Effector CD8-positive, alpha-beta T cell (primary cell): ENCODE measurements at regions not wholly inside any gene's neighbourhood (a gene's known extent, or its start where the extent isn't known, plus 50 kb on each side); places are given as distances from the start of the nearest gene placed in this dataset.

Experiments
- DNase-seq: peaks from one replicate; lab custom pipeline; 2025; lab: John Stamatoyannopoulos, UW

DNA sequence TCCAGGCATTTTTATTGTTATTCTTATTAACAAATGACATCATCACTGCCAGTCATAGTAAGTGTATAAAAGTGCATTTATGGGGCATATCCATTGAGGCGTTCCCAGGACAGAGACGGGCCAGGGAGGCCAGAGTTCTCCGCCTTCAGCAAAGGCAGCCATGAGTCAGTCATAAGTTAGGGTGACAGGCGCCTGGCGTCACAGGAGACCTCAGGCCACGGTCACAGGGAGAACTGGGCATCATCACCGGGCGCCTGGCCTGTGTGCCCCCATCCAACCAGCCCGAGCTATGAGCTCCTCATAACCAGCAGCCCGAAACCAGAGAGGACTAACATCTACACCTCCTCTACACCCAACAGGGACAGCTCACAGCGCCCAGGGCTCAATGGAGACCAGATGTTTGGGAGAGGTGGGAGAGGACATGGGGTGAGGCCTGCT lies 259.2 kb downstream of the DLL1 start:
- DNase-seq, result no peak

DNA sequence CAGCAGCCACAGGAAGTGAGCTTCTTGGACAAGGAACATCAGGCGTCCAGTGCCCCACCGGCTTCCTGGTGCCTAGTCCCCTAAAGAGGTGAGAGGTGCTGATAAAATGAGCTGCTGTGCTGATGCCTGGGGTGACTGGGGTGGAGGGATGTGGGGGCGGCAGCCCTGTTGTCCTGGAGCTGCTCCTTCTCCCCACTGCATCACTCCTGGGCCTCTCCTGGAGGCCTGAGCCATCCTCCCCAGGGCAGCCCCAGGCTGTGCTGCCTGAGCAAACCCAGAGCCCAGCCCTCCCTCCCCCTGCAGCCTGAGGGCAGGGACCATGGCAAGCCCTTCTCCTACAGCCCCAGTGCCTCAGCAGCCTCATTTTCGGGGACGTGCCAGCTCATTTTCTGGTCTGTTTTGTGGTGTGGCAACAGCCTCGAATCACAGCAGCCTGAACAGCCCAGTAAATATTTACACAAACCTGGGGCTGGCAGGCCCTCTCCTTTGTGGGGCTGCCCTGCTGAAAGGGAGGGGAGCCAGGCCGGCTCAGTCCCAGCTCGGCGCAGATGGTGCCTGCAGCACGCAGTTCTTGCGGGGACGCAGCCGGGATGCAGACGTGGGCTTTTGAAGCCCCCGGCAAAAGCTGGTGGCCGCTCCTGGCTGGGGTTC lies 259.9 kb downstream of the DLL1 start:
- no peak for DNase-seq

DNA sequence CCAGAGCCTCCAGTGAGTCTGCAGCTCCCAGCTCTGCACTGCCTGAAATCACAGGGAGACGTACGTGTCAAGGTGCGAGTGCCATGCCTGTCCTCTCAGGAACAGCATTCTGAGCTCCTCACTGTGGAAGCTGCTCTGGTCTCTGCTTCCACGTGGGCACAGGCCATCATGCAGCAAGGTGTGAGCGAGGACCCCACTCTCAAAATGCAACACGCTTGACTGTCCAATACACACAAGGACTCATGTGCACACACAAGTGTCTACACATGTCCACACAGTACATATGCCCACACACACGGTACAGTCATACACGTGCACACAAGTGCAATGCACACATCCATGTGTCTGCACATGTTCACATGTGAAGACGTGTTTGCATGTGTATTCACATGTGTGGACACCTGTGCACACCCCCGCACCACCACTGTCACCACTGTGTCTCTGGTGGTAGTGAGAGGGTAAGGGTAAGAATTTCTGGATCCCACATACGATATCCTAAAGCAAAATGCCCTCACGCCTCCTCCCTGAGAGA lies 260.5 kb downstream of the DLL1 start:
- DNase-seq, result no peak

DNA sequence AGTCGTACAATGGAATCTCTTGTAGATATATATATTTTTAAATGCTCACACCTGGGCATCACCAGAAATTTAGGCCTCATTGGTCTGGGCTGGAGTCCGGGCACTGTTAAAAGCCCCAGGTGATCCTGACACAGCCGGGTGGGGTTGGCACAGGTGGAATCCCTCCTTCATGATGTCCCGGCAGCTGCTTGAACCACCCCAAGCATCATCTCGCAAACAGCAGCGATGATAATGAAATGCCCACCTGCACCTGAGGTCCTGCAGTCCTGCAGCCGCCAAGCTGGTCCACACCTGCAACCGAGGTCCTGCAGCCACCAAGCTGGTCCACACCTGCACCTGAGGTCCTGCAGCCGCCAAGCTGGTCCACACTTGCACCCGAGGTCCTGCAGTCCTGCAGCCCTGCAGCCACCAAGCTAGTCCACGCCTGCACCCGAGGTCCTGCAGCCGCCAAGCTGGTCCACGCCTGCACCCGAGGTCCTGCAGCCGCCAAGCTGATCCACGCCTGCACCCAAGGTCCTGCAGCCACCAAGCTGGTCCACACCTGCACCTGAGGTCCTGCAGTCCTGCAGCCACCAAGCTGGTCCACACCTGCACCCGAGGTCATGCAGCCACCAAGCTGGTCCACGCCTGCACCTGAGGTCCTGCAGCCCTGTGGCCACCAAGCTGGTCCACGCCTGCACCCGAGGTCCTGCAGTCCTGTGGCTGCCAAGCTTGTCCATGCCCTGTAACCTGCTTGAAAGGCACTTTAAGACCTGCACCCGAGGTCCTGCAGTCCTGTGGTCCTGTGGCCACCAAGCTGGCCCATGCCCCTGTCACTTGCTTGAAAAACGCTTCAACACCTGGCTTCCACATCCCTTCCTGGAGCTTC lies 261.2 kb downstream of the DLL1 start:
- no peak for DNase-seq

DNA sequence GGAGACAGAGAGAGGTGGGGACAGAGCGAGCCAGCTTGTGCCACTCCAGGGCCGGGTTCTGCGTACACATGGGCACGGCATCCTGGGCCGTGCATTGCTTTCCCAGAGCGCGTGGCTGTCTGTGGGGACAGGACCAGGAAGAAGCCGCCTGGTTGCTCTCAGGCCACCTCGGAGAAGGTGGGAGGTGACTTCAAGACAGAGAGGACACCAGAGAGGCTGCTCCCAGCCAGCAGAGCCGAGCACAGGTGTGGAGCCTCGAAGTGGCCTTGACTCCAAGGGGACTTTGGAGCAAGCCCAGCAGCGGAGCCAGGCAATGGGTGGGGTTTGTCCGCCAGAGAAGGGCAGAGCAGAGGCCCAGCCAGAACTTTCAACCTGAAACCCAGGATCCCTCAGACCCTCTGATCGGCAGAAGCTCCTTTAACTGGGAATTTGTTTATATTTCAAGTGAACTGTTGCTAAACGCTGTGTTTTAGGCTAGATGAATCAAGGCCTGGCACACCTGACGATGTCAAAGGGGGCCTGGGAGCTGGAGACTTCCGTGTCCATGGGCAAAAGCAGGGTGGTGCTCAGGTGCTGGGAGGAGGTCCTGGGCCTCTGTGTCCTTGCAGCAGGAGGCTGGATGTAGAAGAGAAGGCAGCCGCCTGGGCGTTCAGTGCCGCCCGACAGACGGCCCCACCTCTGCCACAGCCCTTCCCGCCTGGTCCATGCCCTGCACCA lies 262.1 kb downstream of the DLL1 start:
- DNase-seq, result no peak

DNA sequence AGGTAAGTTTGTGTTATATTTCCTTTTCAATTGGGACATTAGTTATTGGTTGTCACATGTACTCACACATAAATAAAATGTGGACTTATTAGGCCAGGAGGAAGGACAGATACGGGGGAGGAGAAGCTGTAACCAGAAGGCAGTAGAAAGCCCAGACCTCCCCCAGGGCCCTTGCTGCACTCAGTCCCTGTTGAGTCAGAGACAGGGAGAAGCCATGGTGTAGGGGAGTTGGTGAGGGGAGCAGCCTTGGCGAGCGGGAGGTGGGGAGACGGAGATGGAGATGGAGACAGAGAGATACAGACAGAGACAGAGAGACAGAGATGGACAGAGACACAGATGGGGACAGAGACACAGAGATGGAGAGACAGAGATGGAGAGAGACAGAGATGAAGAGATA lies 263.2 kb downstream of the DLL1 start:
- no peak for DNase-seq

DNA sequence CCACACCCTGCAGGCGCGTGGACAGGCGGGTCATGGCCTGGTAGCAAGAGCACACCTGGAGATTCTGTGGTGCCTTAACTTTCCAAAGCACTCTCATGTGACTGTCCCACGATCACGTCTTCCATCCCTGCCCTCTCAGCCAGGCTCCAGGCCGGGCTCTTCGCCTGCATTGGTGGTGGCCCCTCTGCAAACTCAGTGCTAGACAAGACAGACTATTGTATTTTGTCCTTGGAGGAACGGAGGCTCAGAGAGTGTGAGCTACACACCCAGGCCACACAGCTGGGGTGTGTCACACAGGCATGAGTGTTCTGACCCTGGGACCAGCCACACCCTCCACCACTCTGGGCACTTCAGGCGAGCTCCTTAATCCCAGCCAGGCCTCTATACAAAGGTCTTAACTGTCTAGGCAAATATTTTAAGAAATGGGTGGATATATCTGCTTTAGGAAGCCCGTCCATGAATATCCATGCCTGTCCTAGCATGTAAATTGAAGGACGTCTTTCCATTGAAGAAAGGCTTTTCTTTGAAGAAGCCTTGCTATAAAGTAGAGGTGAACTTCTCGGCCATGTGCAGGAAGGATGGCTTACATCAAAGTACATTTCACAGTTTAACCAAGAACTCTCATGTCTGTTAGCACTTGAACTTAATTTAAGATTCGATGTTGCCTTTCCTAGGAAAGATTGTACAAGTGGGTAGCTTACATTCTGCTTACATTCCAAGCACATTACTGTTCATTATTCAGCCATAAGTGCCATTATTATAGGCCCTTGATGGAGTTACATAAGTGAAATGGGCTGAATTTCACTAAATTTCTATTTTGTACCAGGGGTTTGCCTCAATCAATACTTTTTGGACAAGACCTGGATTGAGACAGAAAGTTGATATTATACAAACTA lies 263.9 kb downstream of the DLL1 start:
- no peak for DNase-seq

DNA sequence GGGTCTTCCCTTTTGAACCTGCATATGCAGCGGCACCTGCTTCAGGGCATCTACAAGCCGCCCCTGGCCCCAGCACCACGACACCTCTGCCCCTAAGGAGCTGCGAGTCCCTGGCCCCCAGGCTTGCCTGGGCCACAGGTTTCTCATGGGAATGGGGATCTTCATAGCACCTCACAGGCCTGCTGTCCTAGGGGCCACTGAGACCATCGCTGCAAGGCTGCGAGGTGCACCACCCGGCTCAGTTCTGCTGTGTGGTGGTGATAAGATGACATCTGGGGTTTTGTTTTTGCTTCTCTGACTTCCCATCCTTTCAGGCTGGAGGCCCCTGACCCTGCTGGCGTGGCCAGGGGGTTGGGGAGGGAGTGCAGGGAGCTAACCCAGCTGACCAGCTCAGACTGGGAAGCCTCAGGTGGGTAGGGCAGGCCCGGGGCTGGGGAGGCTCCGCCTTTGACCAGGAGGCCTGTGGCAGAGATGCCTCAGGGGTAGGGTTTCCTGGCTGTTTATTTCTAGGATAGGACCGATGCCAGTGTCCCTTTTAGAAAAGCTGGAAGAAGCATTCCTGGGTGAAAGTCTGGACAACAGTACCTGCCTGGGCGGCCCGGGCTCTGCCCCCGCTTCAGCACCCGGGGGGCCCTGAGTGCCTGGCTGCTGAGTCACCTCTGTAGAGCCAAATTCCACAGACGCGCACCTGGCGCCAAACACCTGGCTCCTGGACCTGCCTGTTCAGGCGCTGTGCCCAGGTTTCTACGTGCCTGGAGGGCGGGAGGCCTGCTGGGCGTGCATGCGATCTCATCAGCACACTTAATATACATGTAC lies 264.7 kb downstream of the DLL1 start:
- DNase-seq, result no peak

DNA sequence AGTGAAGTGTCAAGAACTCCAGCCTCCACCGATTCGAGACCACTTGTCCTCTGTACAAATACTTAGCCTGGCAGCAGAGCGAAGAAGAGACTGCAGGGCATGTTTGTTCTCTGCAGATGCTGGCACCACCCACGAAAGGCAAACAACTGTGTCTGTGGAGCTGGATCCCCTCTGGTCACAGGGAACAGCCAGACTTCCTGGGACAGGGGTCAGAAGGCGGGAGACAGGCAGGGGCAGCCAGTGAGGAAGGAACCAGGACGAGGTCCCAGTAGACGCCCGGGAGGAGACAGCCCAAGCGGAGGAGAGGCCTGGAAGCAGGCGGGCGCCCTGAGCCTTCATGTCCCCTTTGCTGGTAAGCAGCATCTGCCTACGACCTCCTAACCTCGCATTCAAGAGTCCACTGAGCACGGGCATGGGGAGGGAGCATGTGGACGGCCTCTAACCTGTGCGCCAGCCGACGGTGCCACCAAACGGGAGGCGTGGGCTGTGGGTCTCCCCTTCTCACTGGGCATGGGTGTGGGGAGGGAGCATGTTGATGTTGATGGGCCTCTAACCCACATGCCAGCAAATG lies 265.5 kb downstream of the DLL1 start:
- no peak for DNase-seq

DNA sequence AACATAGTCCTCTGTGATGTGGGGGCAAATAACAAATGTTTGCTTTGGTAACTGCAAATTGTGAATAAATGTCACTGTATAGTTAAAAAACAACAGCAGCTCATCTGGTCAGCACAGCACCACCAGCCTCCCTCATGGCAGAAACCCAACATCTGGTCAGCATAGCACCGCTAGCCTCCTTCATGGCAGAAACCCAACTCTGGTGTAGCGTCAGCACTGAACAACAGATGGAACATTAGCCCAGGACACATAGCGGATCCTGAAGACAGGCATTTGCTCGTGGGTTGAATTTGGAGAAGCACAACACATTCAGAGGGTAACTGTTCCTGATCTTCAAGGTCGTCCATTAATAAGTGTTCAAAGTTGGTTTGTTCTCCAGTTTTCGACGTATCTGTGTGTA lies 265.9 kb downstream of the DLL1 start:
- DNase-seq, result no peak

DNA sequence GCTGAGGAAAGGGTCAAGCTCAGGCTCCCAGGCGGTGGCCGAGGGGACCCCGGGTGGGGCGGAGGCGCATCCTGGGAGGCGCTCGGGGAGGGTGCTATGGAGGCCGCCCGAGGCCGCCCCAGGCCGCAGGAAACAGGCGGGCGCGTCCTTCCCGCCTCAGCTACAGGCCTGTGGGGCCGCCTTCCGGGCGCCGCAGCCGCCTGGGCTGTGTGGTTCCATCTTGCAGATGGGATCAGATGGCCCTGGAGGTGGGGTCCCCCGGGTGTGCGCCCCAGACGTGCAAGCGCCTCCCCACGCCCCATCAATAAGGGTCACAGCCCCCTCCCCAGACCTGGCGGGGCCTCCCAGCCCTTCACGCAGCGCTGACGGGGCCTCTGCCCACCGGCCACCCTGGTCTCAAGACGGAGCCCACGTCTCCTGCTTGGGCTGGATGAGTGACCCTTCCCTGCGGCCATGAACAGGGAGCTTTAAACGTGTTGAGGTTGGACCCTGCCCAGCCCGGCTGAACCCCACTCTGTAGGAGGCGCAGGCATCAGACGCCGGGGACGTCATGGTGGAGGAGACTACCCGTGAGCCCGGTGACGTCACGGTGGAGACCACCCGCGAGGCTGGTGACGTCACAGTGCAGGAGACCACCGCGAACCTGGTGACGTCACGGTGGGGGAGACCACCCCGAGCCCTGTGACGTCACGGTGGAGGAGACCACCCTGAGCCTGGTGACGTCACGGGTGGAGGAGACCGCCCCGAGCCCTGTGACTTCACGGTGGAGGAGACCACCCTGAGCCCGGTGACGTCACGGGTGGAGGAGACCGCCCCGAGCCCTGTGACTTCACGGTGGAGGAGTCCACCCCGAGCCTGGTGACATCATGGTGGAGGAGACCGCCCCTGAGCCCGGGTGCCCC lies 267.0 kb downstream of the DLL1 start:
- DNase-seq, result no peak

DNA sequence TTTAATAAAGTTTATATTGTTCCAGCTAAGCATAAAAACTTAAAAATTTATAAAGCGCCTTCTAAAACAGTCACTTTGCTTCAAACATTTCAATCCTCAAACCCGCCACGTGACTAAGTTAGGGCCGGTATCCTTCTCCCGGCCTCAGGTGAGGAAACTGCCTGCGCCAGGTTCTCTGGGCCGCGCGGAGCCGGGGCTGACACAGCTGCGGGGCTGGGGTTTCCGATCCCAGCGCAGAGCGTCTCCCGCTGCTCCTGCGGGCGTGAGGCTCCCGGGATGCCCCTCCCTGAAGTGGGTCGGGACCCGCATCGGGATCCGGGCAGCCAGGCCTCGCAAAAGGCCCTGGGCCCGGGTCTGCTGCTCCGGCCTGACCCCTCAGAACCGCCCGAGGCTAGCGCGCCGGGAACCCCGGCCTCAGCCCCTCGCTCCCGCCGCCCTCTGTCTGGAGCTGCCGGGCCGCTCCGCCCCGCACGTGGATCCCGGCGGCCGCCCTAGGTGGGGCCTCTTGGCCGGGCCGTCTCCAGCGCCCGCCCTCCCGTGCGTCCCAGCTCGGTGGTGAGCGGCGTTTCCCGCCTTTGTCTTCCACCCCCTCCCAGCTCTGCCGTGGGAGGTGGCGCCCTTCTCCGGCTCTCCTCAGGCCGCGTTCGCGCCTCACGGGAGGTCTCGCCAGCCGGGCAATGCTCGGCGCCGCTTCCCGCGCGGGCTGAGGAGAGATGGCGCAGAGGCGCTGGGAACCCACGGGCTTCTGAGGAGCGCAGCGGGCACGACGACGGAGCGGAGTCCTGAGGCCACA lies 267.9 kb downstream of the DLL1 start:
- DNase-seq, result no peak

DNA sequence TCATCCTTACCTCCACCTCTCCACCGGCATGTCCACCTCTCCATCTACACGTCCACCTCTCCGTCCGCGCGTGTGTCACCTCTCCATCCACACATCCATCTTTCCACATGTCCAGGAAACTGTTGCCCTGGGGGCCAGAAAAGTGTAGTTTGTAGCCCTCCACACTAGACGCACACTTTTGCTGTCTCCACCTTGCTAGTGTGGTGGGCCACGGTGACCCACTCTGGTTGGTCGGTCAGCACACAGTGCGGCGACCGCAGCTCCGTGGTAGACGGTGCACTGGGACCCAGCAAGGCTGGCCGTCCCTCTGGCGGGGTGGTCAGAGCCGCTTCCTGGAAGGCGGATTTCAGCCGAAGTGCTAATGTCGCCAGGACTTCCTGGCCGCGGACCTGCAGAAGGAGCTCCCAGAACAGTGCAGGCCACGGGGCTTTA lies 268.6 kb downstream of the DLL1 start:
- DNase-seq, result no peak

DNA sequence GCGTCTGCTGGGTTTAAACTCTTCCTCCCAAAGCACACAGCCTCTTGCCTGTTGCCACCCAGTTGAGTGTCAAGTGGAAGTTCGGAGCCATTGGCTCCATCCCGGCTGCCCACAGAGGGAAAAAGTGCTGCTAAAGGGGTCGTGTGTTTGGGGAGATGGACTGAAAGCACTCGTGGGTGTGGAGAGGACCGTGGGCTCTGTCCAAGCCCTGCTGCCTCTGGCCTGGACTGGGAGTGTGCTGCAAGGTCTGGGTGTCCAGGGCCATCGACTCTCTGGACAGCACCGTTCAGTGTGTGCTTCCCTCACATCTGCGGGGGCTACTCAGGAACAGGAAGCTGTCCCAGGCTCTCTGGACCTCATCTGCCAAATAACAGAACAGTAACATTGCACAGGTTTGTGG lies 269.3 kb downstream of the DLL1 start:
- DNase-seq, result no peak

DNA sequence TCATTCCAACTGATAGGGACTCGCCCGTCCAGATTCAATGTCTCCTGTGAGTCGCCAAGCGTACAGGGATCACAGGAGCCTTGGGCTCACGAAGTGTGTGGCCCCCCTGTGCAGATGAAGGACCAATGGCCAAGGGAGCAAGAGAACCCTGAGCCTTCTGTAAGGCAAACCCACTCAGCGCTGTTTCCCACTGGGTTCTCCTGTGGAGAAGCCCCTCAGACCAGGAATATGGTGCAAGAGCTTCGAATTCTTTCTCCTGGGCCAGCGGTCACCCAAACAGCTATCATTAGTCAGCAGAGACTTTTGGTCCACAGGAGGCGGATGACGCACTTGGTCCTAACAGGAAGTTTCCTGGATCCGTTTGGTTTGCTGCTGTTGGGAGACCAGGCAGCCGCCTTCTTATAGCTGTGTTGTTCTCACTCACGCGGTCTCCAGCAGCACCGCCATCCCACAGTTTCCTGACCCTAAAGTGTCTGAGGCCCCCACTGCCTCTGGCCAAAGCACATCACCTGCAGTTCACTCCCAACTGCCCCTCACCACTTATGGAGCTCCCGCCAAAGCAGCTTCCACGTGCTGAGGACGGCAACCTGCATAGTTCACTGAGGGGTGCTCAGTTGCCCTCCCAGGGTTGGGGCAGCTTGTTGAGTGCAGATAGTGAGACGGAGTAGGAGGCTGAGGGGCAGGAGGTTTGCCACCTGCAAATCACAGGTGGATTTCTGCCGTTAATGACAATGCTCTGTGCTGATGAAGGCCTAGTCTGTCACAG lies 268.6 kb downstream of the ERMARD start:
- DNase-seq, result no peak

DNA sequence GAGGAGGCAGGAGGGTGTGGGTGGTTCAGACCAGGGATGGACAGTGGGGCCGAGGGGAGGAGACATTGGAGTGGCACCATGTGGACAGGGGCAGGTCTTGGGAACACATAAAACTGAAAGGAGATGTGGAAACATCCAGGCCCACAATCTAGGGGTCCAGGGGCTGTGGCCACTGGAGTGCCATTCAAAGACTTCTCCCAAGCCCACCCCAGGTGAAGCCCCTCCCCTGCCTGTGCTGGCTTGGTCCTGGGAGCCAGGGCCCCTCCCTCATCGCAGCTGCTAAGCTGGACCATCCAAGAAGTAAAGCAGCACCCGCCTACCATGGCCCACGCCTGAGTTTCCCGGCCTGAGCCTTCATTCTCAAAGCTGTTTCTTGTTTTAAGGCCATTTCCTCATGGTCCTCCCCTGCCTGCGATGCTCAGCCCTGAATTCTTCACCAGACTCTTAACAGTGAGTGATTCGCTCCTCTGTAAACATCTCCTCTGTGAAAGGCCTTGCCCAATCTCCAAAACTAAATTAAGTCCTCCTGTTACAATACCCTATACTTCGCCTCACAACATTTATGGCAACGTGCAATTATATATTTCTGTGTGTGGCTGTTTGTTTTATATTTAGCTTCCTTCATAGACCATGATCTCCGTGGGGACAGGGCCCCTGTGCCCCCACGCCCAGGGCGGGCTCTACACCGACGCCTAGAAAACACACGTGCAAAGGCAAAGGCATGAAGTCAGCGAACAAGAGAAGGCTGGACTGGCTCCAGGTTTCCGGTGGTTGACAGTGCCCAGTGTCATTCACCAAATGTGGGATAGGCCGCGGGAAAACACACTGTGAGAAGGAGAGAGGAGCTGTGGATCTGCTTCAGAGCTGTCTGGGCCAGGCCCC lies 267.8 kb downstream of the ERMARD start:
- no peak for DNase-seq
